IPS-15b (cell line): ENCODE measurements at regions not wholly inside any gene's neighbourhood (a gene's known extent, or its start where the extent isn't known, plus 50 kb on each side); places are given as distances from the start of the nearest gene placed in this dataset.

ENCODE experiments used
- H3K27me3 ChIP-seq: one replicate; pipeline ENCODE4 v1.6.1; 2013; ENCODE audit warnings: low read length; ENCODE audit not compliant: control insufficient read depth, insufficient read depth
- H3K36me3 ChIP-seq: one replicate; pipeline ENCODE4 v1.6.1; 2013; ENCODE audit warnings: low read length; ENCODE audit not compliant: control insufficient read depth, insufficient read depth
- H3K4me1 ChIP-seq: one replicate; pipeline ENCODE4 v1.6.1; 2013; ENCODE audit warnings: mild to moderate bottlenecking, low read length; ENCODE audit not compliant: control insufficient read depth, insufficient read depth
- H3K4me3 ChIP-seq: one replicate; pipeline ENCODE4 v1.5.1; 2013; ENCODE audit warnings: low read depth, low read length
- H3K9ac ChIP-seq: one replicate; pipeline ENCODE4 v1.6.1; 2013; ENCODE audit warnings: low read depth, mild to moderate bottlenecking, low read length
- H3K9me3 ChIP-seq: one replicate; pipeline ENCODE4 v1.6.1; 2013; ENCODE audit warnings: mild to moderate bottlenecking, low read length; ENCODE audit not compliant: control insufficient read depth, insufficient read depth

GRCh38 chr6:44649365-44650025 lies 262.0 kb downstream of the CDC5L start:
- H3K4me3 ChIP-seq, result no peak overlapping the region
- H3K9me3 ChIP-seq, result no peaks in the 10 kb centered on the region
- no peak overlapping the region for H3K9ac ChIP-seq
- H3K4me1 ChIP-seq, result no peaks in the 10 kb centered on the region
- H3K36me3 ChIP-seq, result no peaks in the 10 kb centered on the region
- no peaks in the 10 kb centered on the region for H3K27me3 ChIP-seq

- Histone ChIP-seq H3K4me3 (no peak overlapping the region), H3K27me3 (no peaks in the 10 kb centered on the region), H3K9me3 (no peaks in the 10 kb centered on the region), H3K9ac (no peak overlapping the region), H3K36me3 (no peaks in the 10 kb centered on the region), H3K4me1 (no peaks in the 10 kb centered on the region)
Observed at GRCh38 chr6:44650495-44650894, 263.0 kb downstream of the CDC5L start.

GRCh38 chr6:44650947-44651346 lies 263.4 kb downstream of the CDC5L start:
- H3K4me1 ChIP-seq, result no peaks in the 10 kb centered on the region

GRCh38 chr6:44651604-44652003 lies 264.1 kb downstream of the CDC5L start:
- Histone ChIP-seq H3K4me3 (no peak overlapping the region), H3K36me3 (no peaks in the 10 kb centered on the region), H3K27me3 (no peaks in the 10 kb centered on the region), H3K4me1 (no peaks in the 10 kb centered on the region), H3K9ac (no peak overlapping the region), H3K9me3 (no peaks in the 10 kb centered on the region)

More at GRCh38 chr6:44650947-44651346, 263.4 kb downstream of the CDC5L start:
- H3K27me3 ChIP-seq, result no peaks in the 10 kb centered on the region
- no peak overlapping the region for H3K9ac ChIP-seq
- H3K36me3 ChIP-seq, result no peaks in the 10 kb centered on the region
- H3K4me3 ChIP-seq, result no peak overlapping the region
- H3K9me3 ChIP-seq, result no peaks in the 10 kb centered on the region

- H3K27me3 ChIP-seq, result no peaks in the 10 kb centered on the region
- no peaks in the 10 kb centered on the region for H3K4me1 ChIP-seq
- no peak overlapping the region for H3K4me3 ChIP-seq
- H3K9me3 ChIP-seq, result no peaks in the 10 kb centered on the region
- H3K36me3 ChIP-seq, result no peaks in the 10 kb centered on the region
- no peak overlapping the region for H3K9ac ChIP-seq
Observed at GRCh38 chr6:44652547-44652946, 265.0 kb downstream of the CDC5L start.

- H3K4me1 ChIP-seq, result no peaks in the 10 kb centered on the region
Observed at GRCh38 chr6:44653091-44653490, 265.6 kb downstream of the CDC5L start.

GRCh38 chr6:44653761-44654218 lies 266.3 kb downstream of the CDC5L start:
- Histone ChIP-seq H3K9me3 (no peaks in the 10 kb centered on the region), H3K27me3 (no peaks in the 10 kb centered on the region), H3K9ac (no peak overlapping the region), H3K36me3 (no peaks in the 10 kb centered on the region), H3K4me3 (no peak overlapping the region), H3K4me1 (no peaks in the 10 kb centered on the region)

More at GRCh38 chr6:44653091-44653490, 265.6 kb downstream of the CDC5L start:
- Histone ChIP-seq H3K27me3 (no peaks in the 10 kb centered on the region), H3K36me3 (no peaks in the 10 kb centered on the region), H3K9ac (no peak overlapping the region), H3K4me3 (no peak overlapping the region), H3K9me3 (no peaks in the 10 kb centered on the region)

- Histone ChIP-seq H3K4me3 (no peak overlapping the region), H3K36me3 (no peaks in the 10 kb centered on the region), H3K27me3 (no peaks in the 10 kb centered on the region), H3K9me3 (no peaks in the 10 kb centered on the region), H3K9ac (no peak overlapping the region), H3K4me1 (no peaks in the 10 kb centered on the region)
Observed at GRCh38 chr6:44655412-44656342, 268.2 kb downstream of the CDC5L start.

GRCh38 chr6:44656691-44657090 lies 269.2 kb downstream of the CDC5L start:
- Histone ChIP-seq H3K9ac (no peak overlapping the region), H3K4me3 (no peak overlapping the region), H3K4me1 (no peaks in the 10 kb centered on the region), H3K9me3 (no peaks in the 10 kb centered on the region), H3K27me3 (no peaks in the 10 kb centered on the region), H3K36me3 (no peaks in the 10 kb centered on the region)

- Histone ChIP-seq H3K27me3 (no peaks in the 10 kb centered on the region), H3K9ac (no peak overlapping the region), H3K9me3 (no peaks in the 10 kb centered on the region), H3K4me3 (no peak overlapping the region), H3K4me1 (no peaks in the 10 kb centered on the region), H3K36me3 (no peaks in the 10 kb centered on the region)
Observed at GRCh38 chr6:44657206-44657819, 269.8 kb downstream of the CDC5L start.

- Histone ChIP-seq H3K36me3 (no peaks in the 10 kb centered on the region), H3K27me3 (no peaks in the 10 kb centered on the region), H3K9ac (no peak overlapping the region), H3K4me3 (no peak overlapping the region), H3K9me3 (no peaks in the 10 kb centered on the region), H3K4me1 (peaks cover 9% of the 10 kb centered on the region)
Observed at GRCh38 chr6:44658571-44658970, 271.1 kb downstream of the CDC5L start.
